Stimulated activated effector memory CD8-positive, alpha-beta T cell treated with anti-CD3 and anti-CD28 coated beads, Interleukin-12 subunit alpha, Interleukin-12 subunit beta, amount 100 ng/mL, for 72 hours (primary cell): ENCODE measurements at regions not wholly inside any gene's neighbourhood (a gene's known extent, or its start where the extent isn't known, plus 50 kb on each side); places are given as distances from the start of the nearest gene placed in this dataset.
"Not testable (repeated sequence)": the region's sequence is repeated elsewhere in the genome, so short reads cannot be mapped to it uniquely, and the experiment has no call there.

ENCODE experiments used
- ATAC-seq: fragments of 150-1000 bp; cut with Tn5 transposase; 2 replicates; pipeline ENCODE4 v1.10.0; 2021
- DNase-seq, 2 donors: peaks; one replicate each; pipeline ENCODE4 v3.0.0; 2021 to 2022; ENCODE audit warnings: low spot score in 2 of 2
- H3K27ac Mint-ChIP-seq: one replicate; pipeline ENCODE4 v1.8.0; 2022; ENCODE audit warnings: mild to moderate bottlenecking, mixed read lengths
- H3K36me3 Mint-ChIP-seq: one replicate; pipeline ENCODE4 v1.8.0; 2022; ENCODE audit warnings: mild to moderate bottlenecking, mixed read lengths
- H3K4me1 Mint-ChIP-seq: one replicate; pipeline ENCODE4 v1.8.0; 2022; ENCODE audit warnings: mixed read lengths
- H3K4me3 Mint-ChIP-seq: one replicate; pipeline ENCODE4 v1.8.0; 2022; ENCODE audit warnings: mild to moderate bottlenecking, mixed read lengths
- H3K9me3 Mint-ChIP-seq: one replicate; pipeline ENCODE4 v1.8.0; 2022; ENCODE audit warnings: mixed read lengths

DNA sequence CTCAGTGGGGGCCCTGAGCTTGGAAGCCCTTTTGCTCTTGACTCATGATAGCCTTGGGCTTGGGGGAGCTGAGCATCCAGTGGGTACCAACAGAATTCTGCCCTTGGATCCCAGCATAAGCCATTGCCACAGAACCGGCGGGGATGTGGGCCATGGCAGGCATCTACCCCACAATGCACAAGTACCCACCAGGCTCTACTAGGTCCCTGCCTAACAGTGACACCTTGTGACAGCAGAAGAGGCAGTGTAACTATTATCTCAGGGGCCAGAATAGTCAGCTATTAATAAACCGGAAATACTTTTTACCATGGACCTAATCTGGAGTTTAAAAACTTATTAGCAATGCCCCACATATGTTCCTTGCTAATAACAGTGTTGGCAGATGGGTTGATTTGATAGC, 397.2 kb downstream of the TMEM182 start:
- no peak overlapping the region for H3K4me3 Mint-ChIP-seq
- no peak overlapping the region for H3K27ac Mint-ChIP-seq
- no peaks in the 10 kb centered on the region for H3K9me3 Mint-ChIP-seq
- H3K4me1 Mint-ChIP-seq: no peaks in the 10 kb centered on the region
- H3K36me3 Mint-ChIP-seq: no peaks in the 10 kb centered on the region
- DNase-seq (no peak), ATAC-seq (no peak)

- Mint-ChIP-seq H3K36me3 (no peaks in the 10 kb centered on the region), H3K4me1 (no peaks in the 10 kb centered on the region), H3K9me3 (peaks cover 2% of the 10 kb centered on the region), H3K4me3 (no peak overlapping the region), H3K27ac (no peak overlapping the region)
- ATAC-seq: no peak
- no peak for DNase-seq
Observed at GRCh38 chr2:103161456-103162289, 399.8 kb downstream of the TMEM182 start.

DNA sequence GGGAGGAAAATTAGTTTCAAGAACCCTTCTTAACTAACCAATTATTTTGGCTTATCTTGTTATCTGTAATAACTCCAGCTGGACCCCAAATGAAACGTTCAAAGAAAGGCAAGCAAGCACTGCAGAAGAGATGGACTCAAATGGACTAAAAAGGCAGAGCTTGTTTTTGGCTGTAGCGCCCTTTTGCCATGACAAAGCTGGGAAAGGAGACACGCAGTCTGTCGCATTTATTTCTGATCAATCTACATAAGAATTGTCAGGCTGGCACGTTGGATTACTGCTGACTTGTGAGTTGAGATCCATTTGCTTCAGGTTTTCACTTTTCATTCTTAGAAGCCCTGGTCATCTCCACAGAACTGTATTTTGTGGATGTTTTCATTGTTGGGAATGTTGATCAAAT, 402.9 kb downstream of the TMEM182 start:
- H3K4me3 Mint-ChIP-seq: no peak overlapping the region
- peaks cover 2% of the 10 kb centered on the region for H3K9me3 Mint-ChIP-seq
- no peak overlapping the region for H3K27ac Mint-ChIP-seq
- no peak for ATAC-seq
- H3K4me1 Mint-ChIP-seq: no peaks in the 10 kb centered on the region
- DNase-seq: no peak
- H3K36me3 Mint-ChIP-seq: no peaks in the 10 kb centered on the region

- peaks cover 2% of the 10 kb centered on the region for H3K9me3 Mint-ChIP-seq
- H3K27ac Mint-ChIP-seq: no peak overlapping the region
- H3K4me1 Mint-ChIP-seq: no peaks in the 10 kb centered on the region
- ATAC-seq (no peak), DNase-seq (no peak)
- H3K36me3 Mint-ChIP-seq: no peaks in the 10 kb centered on the region
- H3K4me3 Mint-ChIP-seq: no peak overlapping the region
Observed at GRCh38 chr2:103165836-103166235, 404.0 kb downstream of the TMEM182 start.

DNA sequence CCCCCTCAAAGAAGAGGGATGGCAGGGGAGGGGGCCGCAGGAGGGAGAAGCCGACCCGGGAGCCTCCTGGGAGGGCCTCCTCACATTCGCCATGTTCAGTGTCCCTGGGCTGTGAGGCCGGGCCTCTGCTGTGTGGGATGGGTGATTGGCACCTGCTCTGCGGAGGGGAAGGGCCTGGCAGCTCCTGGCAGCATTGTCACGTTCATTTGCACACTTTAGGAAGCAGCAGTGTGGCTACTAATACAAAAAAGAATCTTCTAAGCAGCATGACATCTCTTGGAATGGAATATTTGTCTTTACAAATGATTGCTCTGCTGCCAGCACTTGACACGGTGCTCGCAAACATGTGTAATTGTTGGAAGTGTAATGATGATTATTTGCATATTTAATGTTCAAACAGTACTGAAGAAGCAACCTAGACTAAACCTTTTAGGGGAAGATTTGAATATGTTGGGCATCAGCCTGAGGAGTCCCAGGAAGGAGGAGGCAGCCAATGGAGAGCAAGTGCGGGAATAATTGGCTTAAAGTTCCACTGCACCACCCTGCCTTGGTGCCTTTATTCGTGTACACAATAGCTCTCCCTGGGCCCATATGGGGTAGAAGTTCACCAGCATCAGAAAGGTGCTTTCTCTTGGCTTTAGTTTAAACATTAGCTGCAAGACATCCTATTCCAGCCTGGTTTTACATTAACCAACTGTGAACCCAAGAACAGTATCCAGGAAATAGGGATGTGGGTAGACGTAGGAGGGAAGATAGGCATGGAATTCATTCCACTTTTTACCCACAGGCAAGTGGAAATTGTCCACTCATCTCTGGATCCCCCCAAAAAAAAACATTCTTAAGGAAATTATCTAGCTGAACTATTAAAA, 404.9 kb downstream of the TMEM182 start:
- no peak overlapping the region for H3K27ac Mint-ChIP-seq
- DNase-seq (no peak), ATAC-seq (no peak)
- no peak overlapping the region for H3K4me3 Mint-ChIP-seq
- H3K4me1 Mint-ChIP-seq: no peaks in the 10 kb centered on the region
- peaks cover 8% of the 10 kb centered on the region for H3K9me3 Mint-ChIP-seq
- no peaks in the 10 kb centered on the region for H3K36me3 Mint-ChIP-seq

DNA sequence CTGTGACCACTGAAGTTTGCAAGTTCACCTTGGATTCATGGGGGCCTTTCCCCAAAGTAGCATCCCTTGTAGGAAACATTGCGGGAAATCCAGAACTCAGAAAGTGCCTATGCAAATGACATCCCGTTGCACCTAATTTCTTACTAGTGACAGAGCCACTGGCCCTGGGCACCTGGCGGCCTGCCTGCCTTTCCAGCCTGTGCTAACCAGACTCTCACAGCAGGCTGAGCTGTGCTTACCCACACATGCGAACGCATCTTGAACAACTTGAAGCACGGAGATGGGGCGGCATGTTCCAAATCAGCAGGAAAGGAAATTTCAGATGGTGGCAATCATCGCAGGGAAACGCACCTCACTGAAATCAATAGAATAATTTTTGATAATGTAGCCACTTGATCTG, 405.8 kb downstream of the TMEM182 start:
- Mint-ChIP-seq H3K4me3 (no peak overlapping the region), H3K27ac (no peak overlapping the region), H3K4me1 (no peaks in the 10 kb centered on the region), H3K9me3 (peaks cover 8% of the 10 kb centered on the region), H3K36me3 (no peaks in the 10 kb centered on the region)
- DNase-seq (no peak), ATAC-seq (no peak)

- H3K9me3 Mint-ChIP-seq: peaks cover 12% of the 10 kb centered on the region
- H3K4me1 Mint-ChIP-seq: no peaks in the 10 kb centered on the region
- H3K36me3 Mint-ChIP-seq: no peaks in the 10 kb centered on the region
- ATAC-seq: no peak
- DNase-seq: no peak
- no peak overlapping the region for H3K27ac Mint-ChIP-seq
- no peak overlapping the region for H3K4me3 Mint-ChIP-seq
Observed at GRCh38 chr2:103169861-103170260, 408.0 kb downstream of the TMEM182 start.

- Mint-ChIP-seq H3K27ac (no peak overlapping the region), H3K9me3 (peaks cover 16% of the 10 kb centered on the region), H3K4me3 (no peak overlapping the region), H3K36me3 (no peaks in the 10 kb centered on the region), H3K4me1 (no peaks in the 10 kb centered on the region)
- DNase-seq: no peak
- ATAC-seq: no peak
Observed at GRCh38 chr2:103172821-103173220, 411.0 kb downstream of the TMEM182 start.

DNA sequence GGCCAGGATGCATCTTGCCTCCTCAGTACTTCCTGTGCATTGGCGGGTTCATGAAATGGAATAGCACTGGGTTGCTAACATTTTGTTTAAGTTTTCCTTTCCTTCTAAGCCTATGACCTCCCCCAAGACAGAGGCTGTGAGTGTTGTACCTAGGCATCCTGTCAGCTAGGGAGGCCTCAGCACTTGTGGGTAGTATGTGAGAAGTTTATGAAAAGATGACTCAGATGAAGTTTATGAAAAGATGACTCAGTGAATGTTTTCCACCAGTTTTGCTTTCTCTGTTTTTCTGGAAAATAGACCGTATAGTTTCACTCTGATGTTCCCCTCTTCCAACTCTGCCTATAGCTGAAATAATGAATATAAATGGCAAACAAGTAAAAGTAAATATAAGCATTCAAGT, 412.9 kb downstream of the TMEM182 start:
- Mint-ChIP-seq H3K27ac (no peak overlapping the region), H3K36me3 (no peaks in the 10 kb centered on the region), H3K4me3 (no peak overlapping the region), H3K4me1 (no peaks in the 10 kb centered on the region), H3K9me3 (peaks cover 25% of the 10 kb centered on the region)
- ATAC-seq (no peak), DNase-seq (no peak)

DNA sequence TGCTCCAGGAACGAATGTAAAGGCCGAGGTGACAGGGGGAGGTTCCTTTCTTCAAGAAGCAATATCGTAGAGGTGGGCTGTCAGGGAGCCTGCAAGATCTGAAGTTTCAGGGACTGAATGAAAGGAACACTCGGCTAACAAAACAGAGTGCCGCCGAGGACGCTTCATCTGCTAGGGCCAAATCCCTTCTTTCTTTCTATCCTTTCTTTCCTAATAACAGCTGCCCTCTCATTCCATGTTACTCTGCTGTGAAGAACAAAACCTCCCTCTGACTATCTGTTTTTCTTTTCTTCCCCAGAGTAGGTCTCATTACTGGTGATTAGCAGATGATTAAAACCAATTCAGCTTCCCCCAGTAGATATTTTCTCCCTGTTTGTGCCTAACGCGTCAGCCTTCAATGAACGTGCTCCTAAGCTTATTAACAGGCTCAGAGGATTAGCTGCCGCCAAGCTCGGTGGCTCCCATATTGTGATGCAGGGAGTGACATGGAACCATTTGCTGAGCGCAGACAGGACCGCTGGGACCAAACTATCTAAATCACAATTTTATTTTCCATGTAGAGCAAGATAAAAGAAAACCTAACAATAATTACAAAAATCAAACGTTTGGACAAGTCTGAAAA, 414.6 kb downstream of the TMEM182 start:
- Mint-ChIP-seq H3K4me1 (no peaks in the 10 kb centered on the region), H3K9me3 (peaks cover 20% of the 10 kb centered on the region), H3K27ac (no peak overlapping the region), H3K4me3 (no peak overlapping the region), H3K36me3 (no peaks in the 10 kb centered on the region)
- DNase-seq (no peak), ATAC-seq (no peak)

DNA sequence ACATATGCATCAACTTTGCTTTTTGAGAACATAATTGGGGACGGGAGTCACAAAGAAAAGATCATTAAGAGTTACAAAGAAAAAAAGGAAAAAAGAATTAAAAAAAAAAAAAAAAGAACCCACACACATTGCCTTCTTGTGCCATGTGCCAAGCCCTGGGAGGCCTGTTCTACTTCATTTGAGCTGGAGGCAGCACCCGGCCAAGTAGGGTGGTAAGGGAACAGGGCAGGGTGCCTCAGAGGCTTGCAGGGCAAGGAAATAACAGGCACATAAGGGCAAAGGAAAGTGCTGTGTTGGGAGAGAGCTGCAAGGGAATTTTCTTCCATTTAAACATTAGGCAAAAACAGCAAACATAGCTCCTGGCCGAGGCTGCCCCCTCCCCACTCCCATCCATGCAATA, 418.0 kb downstream of the TMEM182 start:
- ATAC-seq: no peak
- no peak overlapping the region for H3K27ac Mint-ChIP-seq
- H3K9me3 Mint-ChIP-seq: peaks cover 18% of the 10 kb centered on the region
- DNase-seq: no peak
- no peaks in the 10 kb centered on the region for H3K4me1 Mint-ChIP-seq
- H3K36me3 Mint-ChIP-seq: no peaks in the 10 kb centered on the region
- no peak overlapping the region for H3K4me3 Mint-ChIP-seq

GRCh38 chr2:103183061-103183460, 421.2 kb downstream of the TMEM182 start:
- Mint-ChIP-seq H3K27ac (no peak overlapping the region), H3K9me3 (peaks cover 12% of the 10 kb centered on the region), H3K4me1 (no peaks in the 10 kb centered on the region), H3K36me3 (no peaks in the 10 kb centered on the region), H3K4me3 (no peak overlapping the region)
- no peak for DNase-seq
- ATAC-seq: no peak

GRCh38 chr2:103196802-103197201, 435.0 kb downstream of the TMEM182 start:
- no peak for DNase-seq
- Mint-ChIP-seq H3K4me1 (no peaks in the 10 kb centered on the region), H3K9me3 (peaks cover 19% of the 10 kb centered on the region), H3K27ac (no peak overlapping the region), H3K4me3 (no peak overlapping the region), H3K36me3 (no peaks in the 10 kb centered on the region)
- no peak for ATAC-seq

DNA sequence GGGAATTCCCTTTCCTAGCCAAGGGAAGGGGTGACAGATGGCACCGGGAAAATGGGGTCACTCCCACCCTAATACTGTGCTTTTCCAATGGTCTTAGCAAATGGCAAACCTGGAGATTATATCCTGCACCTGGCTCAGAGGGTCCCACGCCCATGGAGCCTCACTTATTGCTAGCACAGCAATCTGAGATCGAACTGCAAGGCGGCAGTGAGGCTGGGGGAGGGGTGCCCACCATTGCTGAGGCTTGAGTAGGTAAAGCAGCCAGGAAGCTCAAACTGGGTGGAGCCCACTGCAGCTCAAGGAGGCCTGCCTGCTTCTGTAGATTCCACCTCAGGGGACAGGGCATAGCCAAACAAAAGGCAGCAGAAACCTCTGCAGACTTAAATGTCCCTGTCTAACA, 438.9 kb downstream of the TMEM182 start:
- not testable (repeated sequence) for H3K4me3 Mint-ChIP-seq, H3K36me3 Mint-ChIP-seq, H3K4me1 Mint-ChIP-seq, H3K27ac Mint-ChIP-seq, ATAC-seq, DNase-seq
- H3K9me3 Mint-ChIP-seq: peaks cover 17% of the 10 kb centered on the region

DNA sequence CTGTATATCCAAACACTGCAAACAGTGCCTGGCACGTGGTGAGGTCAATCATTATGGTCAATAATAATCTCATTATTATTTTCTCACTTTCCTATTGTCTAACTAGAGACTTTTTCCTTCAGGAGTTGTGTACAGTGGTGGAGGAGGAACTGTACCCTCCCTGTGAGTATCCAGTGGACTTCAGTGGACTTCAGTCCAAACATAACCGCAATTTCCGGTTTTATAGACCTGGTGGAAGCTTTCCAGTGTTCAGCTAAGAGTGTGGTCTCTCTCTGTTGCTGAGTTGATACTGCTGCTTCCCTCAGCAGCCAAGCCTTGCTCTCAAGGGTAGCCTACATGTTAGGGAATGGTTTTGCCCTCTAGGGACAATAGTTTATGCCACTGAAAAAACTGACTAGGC, 447.1 kb downstream of the TMEM182 start:
- Mint-ChIP-seq H3K9me3 (peaks cover 5% of the 10 kb centered on the region), H3K36me3 (no peaks in the 10 kb centered on the region), H3K4me3 (no peak overlapping the region), H3K4me1 (no peaks in the 10 kb centered on the region), H3K27ac (no peak overlapping the region)
- DNase-seq (no peak), ATAC-seq (no peak)
